Tibial nerve (tissue), 4 donors: ENCODE measurements at regions not wholly inside any gene's neighbourhood (a gene's known extent, or its start where the extent isn't known, plus 50 kb on each side); places are given as distances from the start of the nearest gene placed in this dataset.

ENCODE experiments used
- DNase-seq, 2 donors: peaks; one replicate each; pipeline ENCODE4 v3.0.0-alpha.2; 2019; ENCODE audit warnings: low spot score in 2 of 2
- H3K27ac ChIP-seq, 4 donors: fragments of 200-600 bp; sonication (generic) in 3 of 4; one replicate each; pipeline ENCODE4 v1.5.1; 2017 to 2019; ENCODE audit warnings: mild to moderate bottlenecking in 1 of 4
- H3K27me3 ChIP-seq, 2 donors: fragments of 200-600 bp; sonication (generic) in 1 of 2; one replicate each; pipeline versions ENCODE4 v1.5.1 to v1.6.0; 2017 to 2019
- H3K36me3 ChIP-seq, 3 donors: fragments of 200-600 bp; sonication (generic); one replicate each; pipeline ENCODE4 v1.5.1; 2018 to 2019
- H3K4me1 ChIP-seq, 4 donors: fragments of 200-600 bp; sonication (generic) in 3 of 4; one replicate each; pipeline ENCODE4 v1.5.1; 2017 to 2019
- H3K4me3 ChIP-seq, 4 donors: fragments of 200-600 bp; sonication (generic) in 3 of 4; one replicate each; pipeline ENCODE4 v1.5.1; 2017 to 2019; ENCODE audit warnings: mild to moderate bottlenecking in 1 of 4, moderate library complexity in 1 of 4
- H3K9me3 ChIP-seq, 4 donors: fragments of 200-600 bp; sonication (generic) in 3 of 4; one replicate each; pipeline ENCODE4 v1.5.1; 2017 to 2019
- EP300 ChIP-seq, 2 donors: sonication (generic); formaldehyde crosslinking; IDR thresholded peaks; one replicate each; pipeline ENCODE4 v1.6.1; 2017; ENCODE audit warnings: antibody characterized with exemption in 2 of 2, mild to moderate bottlenecking in 1 of 2
- POLR2A ChIP-seq, 2 donors: fragments of 450-650 bp; IDR thresholded peaks; one replicate each; pipeline ENCODE4 v1.6.1; 2017; ENCODE audit warnings: antibody characterized with exemption in 2 of 2, mild to moderate bottlenecking in 2 of 2, moderate library complexity in 2 of 2
- WGBS, 2 donors: methylation state at CpG; one replicate each; pipeline ENCODE4 v1.1.5; 2018; 5-methylcytosine and 5-hydroxymethylcytosine counted together
- TF ChIP-seq, protein P1 (sequence below), 5 experiments: fragments of 200-600 bp in 3 of 5; fragments of 450-650 bp in 2 of 5; sonication (generic) in 3 of 5; IDR thresholded peaks; one replicate each; pipeline ENCODE4 v1.5.1; 2016 to 2019; ENCODE audit warnings: antibody characterized with exemption in 5 of 5, mild to moderate bottlenecking in 3 of 5, moderate library complexity in 2 of 5

- Histone ChIP-seq H3K4me3 (no peak overlapping the region), H3K9me3 (no peaks in the 10 kb centered on the region), H3K27ac (no peak overlapping the region), H3K4me1 (no peaks in the 10 kb centered on the region), H3K27me3 (no peaks in the 10 kb centered on the region), H3K36me3 (no peaks in the 10 kb centered on the region)
- DNase-seq, result no peak
- no peak for TF ChIP-seq POLR2A (IDR thresholded peaks at IDR 0.05)
- TF ChIP-seq, protein P1, sequence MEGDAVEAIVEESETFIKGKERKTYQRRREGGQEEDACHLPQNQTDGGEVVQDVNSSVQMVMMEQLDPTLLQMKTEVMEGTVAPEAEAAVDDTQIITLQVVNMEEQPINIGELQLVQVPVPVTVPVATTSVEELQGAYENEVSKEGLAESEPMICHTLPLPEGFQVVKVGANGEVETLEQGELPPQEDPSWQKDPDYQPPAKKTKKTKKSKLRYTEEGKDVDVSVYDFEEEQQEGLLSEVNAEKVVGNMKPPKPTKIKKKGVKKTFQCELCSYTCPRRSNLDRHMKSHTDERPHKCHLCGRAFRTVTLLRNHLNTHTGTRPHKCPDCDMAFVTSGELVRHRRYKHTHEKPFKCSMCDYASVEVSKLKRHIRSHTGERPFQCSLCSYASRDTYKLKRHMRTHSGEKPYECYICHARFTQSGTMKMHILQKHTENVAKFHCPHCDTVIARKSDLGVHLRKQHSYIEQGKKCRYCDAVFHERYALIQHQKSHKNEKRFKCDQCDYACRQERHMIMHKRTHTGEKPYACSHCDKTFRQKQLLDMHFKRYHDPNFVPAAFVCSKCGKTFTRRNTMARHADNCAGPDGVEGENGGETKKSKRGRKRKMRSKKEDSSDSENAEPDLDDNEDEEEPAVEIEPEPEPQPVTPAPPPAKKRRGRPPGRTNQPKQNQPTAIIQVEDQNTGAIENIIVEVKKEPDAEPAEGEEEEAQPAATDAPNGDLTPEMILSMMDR (IDR thresholded peaks at IDR 0.05), result no peak
- TF ChIP-seq EP300 (IDR thresholded peaks at IDR 0.05), result no peak
These were observed 254.9 kb upstream of the TMEM132C start for GRCh38 chr12:128012110-128012509.

DNA sequence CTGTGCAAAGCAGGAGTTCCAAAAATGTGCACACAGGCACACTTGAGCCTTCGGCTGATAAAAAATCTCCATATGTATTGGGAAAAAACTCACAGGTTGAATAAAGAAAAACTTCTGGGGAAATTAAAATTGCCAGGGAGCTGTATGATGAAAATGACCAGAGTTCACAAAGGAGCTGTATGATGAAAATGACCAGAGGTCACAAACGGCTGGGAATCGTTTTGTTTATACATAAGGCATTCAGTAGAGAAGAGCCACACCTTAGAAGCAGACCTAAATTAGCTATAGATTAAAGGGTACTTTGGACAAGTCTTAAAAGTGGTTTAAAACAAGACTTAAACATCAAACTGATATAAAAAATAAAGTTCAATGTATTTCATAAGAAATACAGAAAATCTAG, 251.7 kb upstream of the TMEM132C start:
- H3K9me3 ChIP-seq, result no peaks in the 10 kb centered on the region
- no peak overlapping the region for H3K27ac ChIP-seq
- WGBS, 2 donors, result 51 to 56% methylated on average over 3 of the region's 3 CpGs
- no peaks in the 10 kb centered on the region for H3K4me1 ChIP-seq
- TF ChIP-seq EP300 (IDR thresholded peaks at IDR 0.05), result no peak
- TF ChIP-seq, protein P1 (IDR thresholded peaks at IDR 0.05), result no peak
- TF ChIP-seq POLR2A (IDR thresholded peaks at IDR 0.05), result no peak
- no peak overlapping the region for H3K4me3 ChIP-seq
- no peaks in the 10 kb centered on the region for H3K27me3 ChIP-seq
- no peak for DNase-seq
- no peaks in the 10 kb centered on the region for H3K36me3 ChIP-seq

DNA sequence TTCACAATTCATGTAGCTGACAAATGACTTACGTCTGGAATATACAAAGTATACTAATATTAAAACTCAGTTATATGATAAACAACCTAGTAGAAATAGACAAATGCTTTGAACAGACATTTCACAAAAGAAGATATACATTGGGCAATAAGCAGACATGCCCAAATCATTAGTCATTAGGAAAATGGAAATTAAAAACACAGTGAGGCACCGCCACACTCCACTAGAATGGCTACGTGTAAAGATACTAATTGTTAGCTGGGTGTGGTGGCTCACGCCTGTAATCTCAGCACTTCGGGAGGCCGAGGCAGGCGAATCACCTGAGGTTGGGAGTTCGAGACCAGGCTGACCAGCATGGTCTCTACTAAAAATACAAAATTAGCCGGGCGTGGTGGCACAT, 248.9 kb upstream of the TMEM132C start:
- WGBS, 2 donors, result 82% methylated on average over 10 of the region's 10 CpGs

GRCh38 chr12:128019996-128020544, 246.9 kb upstream of the TMEM132C start:
- no peaks in the 10 kb centered on the region for H3K27me3 ChIP-seq
- H3K27ac ChIP-seq, result no peak overlapping the region
- WGBS, 2 donors, result 67 to 70% methylated on average over 9 of the region's 9 CpGs
- no peak for DNase-seq
- H3K4me1 ChIP-seq, result no peaks in the 10 kb centered on the region
- TF ChIP-seq, protein P1 (IDR thresholded peaks at IDR 0.05), result no peak
- TF ChIP-seq EP300 (IDR thresholded peaks at IDR 0.05) (no peak), POLR2A (IDR thresholded peaks at IDR 0.05) (no peak)
- H3K36me3 ChIP-seq, result no peaks in the 10 kb centered on the region
- no peak overlapping the region for H3K4me3 ChIP-seq
- H3K9me3 ChIP-seq, result no peaks in the 10 kb centered on the region

More for the DNA sequence above, 248.9 kb upstream of the TMEM132C start:
- Histone ChIP-seq H3K4me1 (no peaks in the 10 kb centered on the region), H3K9me3 (no peaks in the 10 kb centered on the region), H3K27me3 (no peaks in the 10 kb centered on the region), H3K4me3 (no peak overlapping the region), H3K36me3 (no peaks in the 10 kb centered on the region), H3K27ac (no peak overlapping the region)
- TF ChIP-seq, protein P1 (IDR thresholded peaks at IDR 0.05), result no peak
- TF ChIP-seq POLR2A (IDR thresholded peaks at IDR 0.05), result no peak
- TF ChIP-seq EP300 (IDR thresholded peaks at IDR 0.05), result no peak
- DNase-seq, result no peak

GRCh38 chr12:128021561-128021960, 245.4 kb upstream of the TMEM132C start:
- H3K9me3 ChIP-seq, result no peaks in the 10 kb centered on the region
- no peaks in the 10 kb centered on the region for H3K4me1 ChIP-seq
- 42 to 67% methylated on average over 2 of the region's 2 CpGs for WGBS, 2 donors
- TF ChIP-seq EP300 (IDR thresholded peaks at IDR 0.05) (no peak), POLR2A (IDR thresholded peaks at IDR 0.05) (no peak)
- TF ChIP-seq, protein P1 (IDR thresholded peaks at IDR 0.05), result no peak
- no peak overlapping the region for H3K27ac ChIP-seq
- no peaks in the 10 kb centered on the region for H3K36me3 ChIP-seq
- DNase-seq, result no peak
- no peak overlapping the region for H3K4me3 ChIP-seq
- no peaks in the 10 kb centered on the region for H3K27me3 ChIP-seq
